Lower leg skin (tissue), 3 donors: ENCODE measurements at regions not wholly inside any gene's neighbourhood (a gene's known extent, or its start where the extent isn't known, plus 50 kb on each side); places are given as distances from the start of the nearest gene placed in this dataset.

Experiments used
- CTCF ChIP-seq, 3 donors: fragments of 450-650 bp; IDR thresholded peaks; one replicate each; pipeline ENCODE4 v1.5.1; 2016; ENCODE audit warnings: antibody characterized with exemption in 3 of 3, mild to moderate bottlenecking in 3 of 3, moderate library complexity in 2 of 3
- POLR2A ChIP-seq, 2 donors: fragments of 450-650 bp; IDR thresholded peaks; one replicate each; pipeline ENCODE4 v1.6.1; 2016 to 2017; ENCODE audit warnings: antibody characterized with exemption in 2 of 2, mild to moderate bottlenecking in 1 of 2, moderate library complexity in 1 of 2

GRCh38 chr13:86810361-86810760 lies 860.8 kb upstream of the SLITRK5 start:
- TF ChIP-seq POLR2A (IDR thresholded peaks at IDR 0.05), result no peak
- TF ChIP-seq CTCF (IDR thresholded peaks at IDR 0.05), result no peak
